Vagina (tissue), 2 donors: ENCODE measurements at regions not wholly inside any gene's neighbourhood (a gene's known extent, or its start where the extent isn't known, plus 50 kb on each side); places are given as distances from the start of the nearest gene placed in this dataset.

ENCODE experiments used
- DNase-seq, 2 donors: peaks; one replicate each; pipeline ENCODE4 v3.0.0-alpha.2; 2017; ENCODE audit errors: extremely low spot score in 2 of 2
- H3K27ac ChIP-seq: fragments of 200-600 bp; sonication (generic); one replicate; pipeline ENCODE4 v1.5.1; 2019
- H3K27me3 ChIP-seq: fragments of 200-600 bp; sonication (generic); one replicate; pipeline ENCODE4 v1.5.1; 2019
- H3K36me3 ChIP-seq, 2 donors: fragments of 200-600 bp; sonication (generic); one replicate each; pipeline ENCODE4 v1.5.1; 2017 to 2019
- H3K4me1 ChIP-seq: fragments of 200-600 bp; sonication (generic); one replicate; pipeline ENCODE4 v1.5.1; 2019
- H3K4me3 ChIP-seq, 2 donors: fragments of 200-600 bp; sonication (generic); 1 replicate in 1 of 2; 2 replicates in 1 of 2; pipeline ENCODE4 v1.5.1; 2016 to 2019
- H3K9me3 ChIP-seq: fragments of 200-600 bp; sonication (generic); one replicate; pipeline ENCODE4 v1.5.1; 2019
- POLR2A ChIP-seq, 2 donors: fragments of 450-650 bp; IDR thresholded peaks; one replicate each; pipeline ENCODE4 v1.6.1; 2017; ENCODE audit warnings: antibody characterized with exemption in 2 of 2, mild to moderate bottlenecking in 2 of 2, moderate library complexity in 2 of 2
- POLR2AphosphoS5 ChIP-seq, 2 donors: sonication (generic); formaldehyde crosslinking; IDR thresholded peaks; one replicate each; pipeline ENCODE4 v1.9.0; 2017; ENCODE audit warnings: antibody characterized with exemption in 2 of 2, mild to moderate bottlenecking in 2 of 2, low read depth in 1 of 2; ENCODE audit not compliant: insufficient read depth in 1 of 2
- intact Hi-C: fragments of 100-400 bp; cut with DNase I; formaldehyde crosslinking; loops from one replicate; pipeline ENCODE4 v1.15.1; 2023
- TF ChIP-seq, protein P1 (sequence below), 3 experiments: fragments of 450-650 bp in 2 of 3; fragments of 200-600 bp in 1 of 3; sonication (generic) in 1 of 3; IDR thresholded peaks; one replicate each; pipeline ENCODE4 v1.5.1; 2017 to 2019; ENCODE audit warnings: antibody characterized with exemption in 3 of 3, mild to moderate bottlenecking in 2 of 3, moderate library complexity in 2 of 3

DNA sequence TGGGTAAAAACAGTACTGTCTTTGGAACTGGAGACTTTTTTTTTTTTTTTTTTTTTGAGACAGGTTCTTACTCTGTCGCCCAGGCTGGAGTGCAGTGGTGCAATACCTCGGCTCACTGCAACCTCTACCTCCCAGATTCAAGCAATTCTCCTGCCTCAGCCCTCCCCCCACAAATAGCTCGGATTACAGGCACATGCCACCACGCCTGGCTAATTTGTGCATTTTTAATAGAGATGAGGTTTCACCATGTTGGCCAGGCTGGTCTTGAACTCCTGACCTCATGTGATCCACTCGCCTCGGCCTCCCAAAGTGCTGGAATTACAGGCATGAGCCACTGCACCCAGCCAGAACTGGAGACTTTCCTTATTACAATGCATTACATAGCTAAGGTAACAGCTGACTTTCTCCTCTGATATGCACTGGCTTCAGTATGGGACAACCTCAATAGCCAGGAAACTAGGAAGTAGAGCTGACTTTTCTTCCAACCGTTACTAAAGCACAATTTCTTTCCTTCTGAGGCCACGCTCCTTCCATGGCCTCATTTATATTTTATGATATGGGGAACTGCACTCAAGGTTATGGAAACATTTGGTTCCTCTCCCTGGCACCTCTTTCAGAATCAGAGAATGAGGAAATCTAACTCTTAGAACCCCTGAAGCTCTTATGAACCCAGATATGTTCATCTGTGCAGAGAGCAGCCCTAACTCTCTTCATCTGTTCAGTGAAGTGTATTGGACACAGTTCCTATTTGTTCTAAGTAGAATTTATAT lies 53.5 kb upstream of the FAM9B start:
- Histone ChIP-seq H3K9me3 (no peaks in the 10 kb centered on the region), H3K4me1 (no peaks in the 10 kb centered on the region), H3K4me3 (no peak overlapping the region), H3K27ac (no peak overlapping the region), H3K36me3 (no peaks in the 10 kb centered on the region), H3K27me3 (no peaks in the 10 kb centered on the region)
- intact Hi-C loops, result no loop called here
- DNase-seq, result no peak
- TF ChIP-seq, protein P1, sequence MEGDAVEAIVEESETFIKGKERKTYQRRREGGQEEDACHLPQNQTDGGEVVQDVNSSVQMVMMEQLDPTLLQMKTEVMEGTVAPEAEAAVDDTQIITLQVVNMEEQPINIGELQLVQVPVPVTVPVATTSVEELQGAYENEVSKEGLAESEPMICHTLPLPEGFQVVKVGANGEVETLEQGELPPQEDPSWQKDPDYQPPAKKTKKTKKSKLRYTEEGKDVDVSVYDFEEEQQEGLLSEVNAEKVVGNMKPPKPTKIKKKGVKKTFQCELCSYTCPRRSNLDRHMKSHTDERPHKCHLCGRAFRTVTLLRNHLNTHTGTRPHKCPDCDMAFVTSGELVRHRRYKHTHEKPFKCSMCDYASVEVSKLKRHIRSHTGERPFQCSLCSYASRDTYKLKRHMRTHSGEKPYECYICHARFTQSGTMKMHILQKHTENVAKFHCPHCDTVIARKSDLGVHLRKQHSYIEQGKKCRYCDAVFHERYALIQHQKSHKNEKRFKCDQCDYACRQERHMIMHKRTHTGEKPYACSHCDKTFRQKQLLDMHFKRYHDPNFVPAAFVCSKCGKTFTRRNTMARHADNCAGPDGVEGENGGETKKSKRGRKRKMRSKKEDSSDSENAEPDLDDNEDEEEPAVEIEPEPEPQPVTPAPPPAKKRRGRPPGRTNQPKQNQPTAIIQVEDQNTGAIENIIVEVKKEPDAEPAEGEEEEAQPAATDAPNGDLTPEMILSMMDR (IDR thresholded peaks at IDR 0.05), result no peak
- no peak for TF ChIP-seq POLR2A (IDR thresholded peaks at IDR 0.05)
- no peak for TF ChIP-seq POLR2AphosphoS5 (IDR thresholded peaks at IDR 0.05; ENCODE audit: insufficient read depth in 1 of 2, low read depth in 1 of 2)

DNA sequence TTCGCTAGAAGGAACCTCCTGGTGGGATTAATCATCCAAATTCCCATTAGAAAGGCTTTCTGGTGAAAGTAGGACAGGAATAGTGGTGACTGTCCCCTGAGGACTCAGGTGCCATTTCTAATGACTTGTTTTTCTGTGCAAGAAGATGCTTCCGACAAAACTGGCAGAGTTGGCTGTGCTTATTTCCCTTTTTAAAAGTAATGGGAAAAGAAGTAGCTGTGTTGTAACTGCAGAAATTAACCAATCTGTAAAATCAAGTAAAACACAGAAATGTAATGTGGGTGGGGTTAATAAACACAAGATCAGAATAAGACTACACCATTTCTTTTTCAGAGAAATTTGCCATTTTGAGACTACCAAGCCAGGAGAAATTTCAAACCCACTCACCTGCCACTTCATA lies 55.0 kb upstream of the FAM9B start:
- Histone ChIP-seq H3K4me1 (no peaks in the 10 kb centered on the region), H3K9me3 (no peaks in the 10 kb centered on the region), H3K27ac (no peak overlapping the region), H3K36me3 (no peaks in the 10 kb centered on the region), H3K27me3 (no peaks in the 10 kb centered on the region), H3K4me3 (no peak overlapping the region)
- no peak for DNase-seq
- TF ChIP-seq POLR2AphosphoS5 (IDR thresholded peaks at IDR 0.05; ENCODE audit: insufficient read depth in 1 of 2, low read depth in 1 of 2) (no peak), POLR2A (IDR thresholded peaks at IDR 0.05) (no peak)
- TF ChIP-seq, protein P1 (IDR thresholded peaks at IDR 0.05), result no peak
- intact Hi-C loops, result no loop called here

DNA sequence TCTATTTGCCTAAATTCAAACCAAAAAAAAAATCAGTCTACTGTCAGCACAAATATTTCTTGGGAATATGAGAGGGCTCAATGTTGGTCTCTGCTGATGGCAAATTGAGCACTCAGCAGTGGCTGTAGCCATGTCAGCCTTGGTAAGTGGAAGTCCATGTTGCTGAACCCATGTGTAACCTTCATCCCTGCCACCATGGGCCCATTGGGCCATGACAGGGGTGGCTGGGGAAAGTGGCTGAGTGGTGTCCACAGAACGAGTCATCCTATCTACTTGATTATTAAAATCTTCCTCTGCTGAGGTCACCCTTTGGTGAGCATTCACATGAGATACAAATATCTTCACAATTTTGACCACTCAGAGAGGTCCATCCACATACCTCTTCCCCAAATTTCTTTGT lies 56.8 kb upstream of the FAM9B start:
- TF ChIP-seq POLR2AphosphoS5 (IDR thresholded peaks at IDR 0.05; ENCODE audit: insufficient read depth in 1 of 2, low read depth in 1 of 2) (no peak), POLR2A (IDR thresholded peaks at IDR 0.05) (no peak)
- TF ChIP-seq, protein P1 (IDR thresholded peaks at IDR 0.05), result no peak
- intact Hi-C loops, result no loop called here
- H3K27ac ChIP-seq, result no peak overlapping the region

DNA sequence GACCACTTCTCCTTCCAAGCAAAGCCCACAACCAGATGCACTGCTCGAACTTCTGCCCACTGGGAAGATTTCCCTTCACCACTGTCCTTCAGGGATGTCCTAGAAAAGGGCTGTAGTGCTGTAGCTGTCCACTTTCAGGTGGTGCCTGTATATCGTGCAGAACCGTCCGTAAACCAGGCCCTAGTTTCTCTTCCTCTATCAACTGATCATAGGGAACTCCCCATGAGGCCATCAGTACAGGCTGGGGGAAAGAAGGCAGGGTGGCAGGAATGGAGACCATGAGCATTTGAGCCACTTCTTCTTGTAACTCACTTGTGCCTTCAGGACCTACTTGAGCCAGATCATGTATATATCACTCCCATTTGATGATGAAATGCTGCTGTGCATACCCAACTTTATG lies 57.3 kb upstream of the FAM9B start:
- Histone ChIP-seq H3K4me3 (no peak overlapping the region), H3K4me1 (no peaks in the 10 kb centered on the region), H3K27ac (no peak overlapping the region), H3K9me3 (no peaks in the 10 kb centered on the region), H3K36me3 (no peaks in the 10 kb centered on the region), H3K27me3 (no peaks in the 10 kb centered on the region)
- TF ChIP-seq, protein P1 (IDR thresholded peaks at IDR 0.05), result no peak
- TF ChIP-seq POLR2A (IDR thresholded peaks at IDR 0.05), result no peak
- TF ChIP-seq POLR2AphosphoS5 (IDR thresholded peaks at IDR 0.05; ENCODE audit: insufficient read depth in 1 of 2, low read depth in 1 of 2), result no peak
- DNase-seq, result no peak
- intact Hi-C loops, result no loop called here

More for the DNA sequence above, 56.8 kb upstream of the FAM9B start:
- Histone ChIP-seq H3K27me3 (no peaks in the 10 kb centered on the region), H3K36me3 (no peaks in the 10 kb centered on the region), H3K4me1 (no peaks in the 10 kb centered on the region), H3K4me3 (no peak overlapping the region), H3K9me3 (no peaks in the 10 kb centered on the region)
- no peak for DNase-seq

- H3K27me3 ChIP-seq, result no peaks in the 10 kb centered on the region
- no peak overlapping the region for H3K27ac ChIP-seq
- H3K36me3 ChIP-seq, result no peaks in the 10 kb centered on the region
- no peaks in the 10 kb centered on the region for H3K9me3 ChIP-seq
- TF ChIP-seq POLR2AphosphoS5 (IDR thresholded peaks at IDR 0.05; ENCODE audit: insufficient read depth in 1 of 2, low read depth in 1 of 2) (no peak), POLR2A (IDR thresholded peaks at IDR 0.05) (no peak)
- TF ChIP-seq, protein P1 (IDR thresholded peaks at IDR 0.05), result no peak
- no peak for DNase-seq
- intact Hi-C loops, result no loop called here
- H3K4me3 ChIP-seq, result no peak overlapping the region
- no peaks in the 10 kb centered on the region for H3K4me1 ChIP-seq
These were observed 69.0 kb upstream of the FAM9B start for GRCh38 chrX:9102956-9103355.
